ENCODE measurements at regions not wholly inside any gene's neighbourhood (a gene's known extent, or its start where the extent isn't known, plus 50 kb on each side); places are given as distances from the start of the nearest gene placed in this dataset.

- TF ChIP-seq CTCF (IDR thresholded peaks at IDR 0.05) (no peak), POLR2A (IDR thresholded peaks at IDR 0.05) (no peak)
Observed at GRCh38 chr7:63080831-63081230, 917.8 kb upstream of the ZNF722 start.
